Brain microvascular endothelial cell (primary cell): ENCODE measurements at regions not wholly inside any gene's neighbourhood (a gene's known extent, or its start where the extent isn't known, plus 50 kb on each side); places are given as distances from the start of the nearest gene placed in this dataset.
A peak's percentile ranks its signal among the peaks of the same experiment; 100 is the strongest.
"Not testable (repeated sequence)": the region's sequence is repeated elsewhere in the genome, so short reads cannot be mapped to it uniquely, and the experiment has no call there.

Experiments used
- DNase-seq: peaks from one replicate; pipeline ENCODE4 v3.0.0-alpha.2; 2020
- H3K27ac ChIP-seq: fragments of 250-450 bp; sonication (Bioruptor Pico); 2 replicates; pipeline ENCODE4 v1.5.1; 2020; ENCODE audit warnings: mild to moderate bottlenecking, moderate library complexity
- H3K27me3 ChIP-seq: fragments of 250-450 bp; sonication (Bioruptor Pico); replicated peaks from 2 replicates; pipeline ENCODE4 v1.5.1; 2020; ENCODE audit warnings: mild to moderate bottlenecking
- H3K36me3 ChIP-seq: fragments of 250-450 bp; sonication (Bioruptor Pico); replicated peaks from 2 replicates; pipeline ENCODE4 v1.5.1; 2020; ENCODE audit warnings: mild to moderate bottlenecking
- H3K4me3 ChIP-seq: 2 replicates; pipeline ENCODE4 v1.5.1; 2011; ENCODE audit warnings: low read depth, mild to moderate bottlenecking, control low read depth, low read length, moderate library complexity
- CTCF ChIP-seq: IDR thresholded peaks from 2 replicates; pipeline ENCODE4 v1.5.1; 2011; ENCODE audit warnings: low read depth, mild to moderate bottlenecking, moderate library complexity, low read length, control low read depth, inconsistent platforms; ENCODE audit errors: missing control alignments
- in situ Hi-C: cut with HindIII; loops from 2 replicates; pipeline ENCODE4 v1.10.0; 2017; ENCODE audit warnings: low sequenced_read_pairs, low pct_ligation_motif_present

GRCh38 chr20:6295127-6295866, 172.5 kb upstream of the FERMT1 start:
- no peak overlapping the region for H3K4me3 ChIP-seq
- DNase-seq: no peak
- no peaks in the 10 kb centered on the region for H3K27me3 ChIP-seq
- H3K27ac ChIP-seq: no peak overlapping the region
- no peaks in the 10 kb centered on the region for H3K36me3 ChIP-seq
- TF ChIP-seq CTCF: no peak
- in situ Hi-C loops: no loop called here

GRCh38 chr20:6287471-6287870, 164.6 kb upstream of the FERMT1 start:
- TF ChIP-seq CTCF: no peak
- H3K36me3 ChIP-seq: no peaks in the 10 kb centered on the region
- DNase-seq: no peak
- no peak overlapping the region for H3K4me3 ChIP-seq
- in situ Hi-C loops: no loop called here
- H3K27ac ChIP-seq: no peak overlapping the region
- no peaks in the 10 kb centered on the region for H3K27me3 ChIP-seq

- H3K27ac ChIP-seq: no peak overlapping the region
- H3K4me3 ChIP-seq: no peak overlapping the region
- H3K27me3 ChIP-seq: no peaks in the 10 kb centered on the region
- no peaks in the 10 kb centered on the region for H3K36me3 ChIP-seq
- no peak for DNase-seq
- no peak for TF ChIP-seq CTCF
- in situ Hi-C loops: no loop called here
These were observed 159.8 kb upstream of the FERMT1 start for GRCh38 chr20:6282642-6283041.

GRCh38 chr20:6277661-6278240, 154.9 kb upstream of the FERMT1 start:
- in situ Hi-C loops: no loop called here

GRCh38 chr20:6270404-6270803, 147.6 kb upstream of the FERMT1 start:
- H3K4me3 ChIP-seq, in situ Hi-C loops, H3K36me3 ChIP-seq: not testable (repeated sequence)

More at GRCh38 chr20:6277661-6278240, 154.9 kb upstream of the FERMT1 start:
- Histone ChIP-seq H3K27me3 (no peaks in the 10 kb centered on the region), H3K4me3 (no peak overlapping the region), H3K36me3 (no peaks in the 10 kb centered on the region), H3K27ac (peak overlapping the region; percentile 29)
- no peak for TF ChIP-seq CTCF
- peak; percentile 77 for DNase-seq

GRCh38 chr20:6269168-6269873, 146.5 kb upstream of the FERMT1 start:
- no peak for DNase-seq
- H3K27ac ChIP-seq: no peak overlapping the region
- H3K27me3 ChIP-seq: no peaks in the 10 kb centered on the region
- no peaks in the 10 kb centered on the region for H3K36me3 ChIP-seq
- in situ Hi-C loops: no loop called here
- TF ChIP-seq CTCF: peak; percentile 9
- no peak overlapping the region for H3K4me3 ChIP-seq

More at GRCh38 chr20:6270404-6270803, 147.6 kb upstream of the FERMT1 start:
- H3K27ac ChIP-seq, H3K27me3 ChIP-seq, DNase-seq: not testable (repeated sequence)
